Trophoblast cell (in vitro differentiated cells and primary cell): ENCODE measurements at regions not wholly inside any gene's neighbourhood (a gene's known extent, or its start where the extent isn't known, plus 50 kb on each side); places are given as distances from the start of the nearest gene placed in this dataset.
"Not testable (repeated sequence)": the region's sequence is repeated elsewhere in the genome, so short reads cannot be mapped to it uniquely, and the experiment has no call there.

Experiments used
- DNase-seq, 2 donors: peaks; one replicate each; pipeline ENCODE4 v3.0.0-alpha.2; 2016
- H2AFZ ChIP-seq: 2 replicates; pipeline ENCODE4 v1.6.1; 2013; ENCODE audit warnings: low read length, moderate library complexity, mild to moderate bottlenecking; ENCODE audit not compliant: insufficient read depth, poor library complexity
- H2AK5ac ChIP-seq: 2 replicates; pipeline ENCODE4 v1.6.1; 2013; ENCODE audit warnings: mild to moderate bottlenecking, low read length
- H2BK120ac ChIP-seq: 2 replicates; pipeline ENCODE4 v1.6.1; 2013; ENCODE audit warnings: low read length, mild to moderate bottlenecking, moderate library complexity; ENCODE audit not compliant: insufficient read depth, poor library complexity
- H2BK12ac ChIP-seq: 2 replicates; pipeline ENCODE4 v1.6.1; 2013; ENCODE audit warnings: mild to moderate bottlenecking, low read length, moderate library complexity
- H2BK5ac ChIP-seq: 2 replicates; pipeline ENCODE4 v1.6.1; 2013; ENCODE audit warnings: low read length, low read depth, moderate library complexity, mild to moderate bottlenecking; ENCODE audit not compliant: poor library complexity
- H3K14ac ChIP-seq: 2 replicates; pipeline ENCODE4 v1.6.1; 2013; ENCODE audit warnings: mild to moderate bottlenecking, low read length
- H3K18ac ChIP-seq: 2 replicates; pipeline ENCODE4 v1.6.1; 2013; ENCODE audit warnings: mild to moderate bottlenecking, low read length
- H3K23ac ChIP-seq: 2 replicates; pipeline ENCODE4 v1.6.1; 2013; ENCODE audit warnings: low read length
- H3K27ac ChIP-seq: 2 replicates; pipeline ENCODE4 v1.5.1; 2013; ENCODE audit warnings: low read depth, mild to moderate bottlenecking, inconsistent platforms, low read length, moderate library complexity
- H3K27me3 ChIP-seq: 2 replicates; pipeline ENCODE4 v1.6.1; 2013; ENCODE audit warnings: inconsistent platforms, mild to moderate bottlenecking, low read length, moderate library complexity; ENCODE audit not compliant: insufficient read depth
- H3K36me3 ChIP-seq, 2 experiments: 1 replicate in 1 of 2; 2 replicates in 1 of 2; pipeline ENCODE4 v1.6.1; 2013; ENCODE audit warnings: low read length in 2 of 2, mild to moderate bottlenecking in 2 of 2, moderate library complexity in 1 of 2; ENCODE audit not compliant: insufficient read depth in 2 of 2, control insufficient read depth in 1 of 2
- H3K4ac ChIP-seq: 2 replicates; pipeline ENCODE4 v1.6.1; 2013; ENCODE audit warnings: low read depth, mild to moderate bottlenecking, low read length, moderate library complexity
- H3K4me1 ChIP-seq, 2 experiments: 1 replicate in 1 of 2; 2 replicates in 1 of 2; pipeline ENCODE4 v1.6.1; 2013; ENCODE audit warnings: low read length in 2 of 2, mild to moderate bottlenecking in 2 of 2, moderate library complexity in 1 of 2; ENCODE audit not compliant: insufficient read depth in 2 of 2, control insufficient read depth in 1 of 2
- H3K4me2 ChIP-seq: 2 replicates; pipeline ENCODE4 v1.6.1; 2013; ENCODE audit warnings: inconsistent platforms, mild to moderate bottlenecking, low read length, moderate library complexity
- H3K4me3 ChIP-seq: 2 replicates; pipeline ENCODE4 v1.5.1; 2013; ENCODE audit warnings: mild to moderate bottlenecking, low read depth, low read length, inconsistent platforms
- H3K79me1 ChIP-seq: one replicate; pipeline ENCODE4 v1.6.1; 2013; ENCODE audit warnings: low read length
- H3K79me2 ChIP-seq: 2 replicates; pipeline ENCODE4 v1.6.1; 2013; ENCODE audit warnings: low read length, mild to moderate bottlenecking; ENCODE audit not compliant: control insufficient read depth, insufficient read depth, poor library complexity
- H3K9ac ChIP-seq: 2 replicates; pipeline ENCODE4 v1.6.1; 2013; ENCODE audit warnings: mild to moderate bottlenecking, low read length
- H3K9me3 ChIP-seq: 2 replicates; pipeline ENCODE4 v1.6.1; 2013; ENCODE audit warnings: low read depth, mild to moderate bottlenecking, control low read depth, inconsistent platforms, low read length; ENCODE audit not compliant: insufficient read depth
- H4K12ac ChIP-seq: 2 replicates; pipeline ENCODE4 v1.6.1; 2013; ENCODE audit warnings: low read depth, mild to moderate bottlenecking, low read length, moderate library complexity
- H4K8ac ChIP-seq: 2 replicates; pipeline ENCODE4 v1.6.1; 2013; ENCODE audit warnings: low read depth, mild to moderate bottlenecking, low read length, moderate library complexity
- H4K91ac ChIP-seq: one replicate; pipeline ENCODE4 v1.6.1; 2013; ENCODE audit warnings: low read depth, mild to moderate bottlenecking, low read length, moderate library complexity
- WGBS: extraction: QIAGEN DNeasy Blood & Tissue Kit; methylation state at CpG from one replicate; pipeline ENCODE4 v1.1.7; 2013; ENCODE audit warnings: missing lambda C conversion rate; ENCODE audit not compliant: insufficient read length, insufficient coverage; ENCODE audit errors: extremely low coverage; 5-methylcytosine and 5-hydroxymethylcytosine counted together

GRCh38 chr2:84300001-84300695 is 158.9 kb downstream of the SUCLG1 start:
- not testable (repeated sequence) for H3K18ac ChIP-seq, H3K36me3 ChIP-seq, H4K91ac ChIP-seq, DNase-seq, H3K79me2 ChIP-seq, H3K27ac ChIP-seq, H3K4ac ChIP-seq, H3K14ac ChIP-seq, H3K9me3 ChIP-seq, H2BK120ac ChIP-seq, H2AK5ac ChIP-seq, H3K79me1 ChIP-seq, H4K12ac ChIP-seq, H3K4me1 ChIP-seq, H2AFZ ChIP-seq, H2BK12ac ChIP-seq, H3K4me3 ChIP-seq, H3K27me3 ChIP-seq, H3K9ac ChIP-seq, H4K8ac ChIP-seq, H3K23ac ChIP-seq, H2BK5ac ChIP-seq, H3K4me2 ChIP-seq
- no CpG with 5 or more reads among the region's 8 CpGs for WGBS

GRCh38 chr2:84299211-84299775 is 159.8 kb downstream of the SUCLG1 start:
- no peak overlapping the region for H3K4ac ChIP-seq

GRCh38 chr2:84297155-84297554 is 161.9 kb downstream of the SUCLG1 start:
- Histone ChIP-seq H4K12ac (no peak overlapping the region), H3K27ac (no peak overlapping the region), H3K14ac (no peak overlapping the region), H4K8ac (no peak overlapping the region), H3K23ac (no peak overlapping the region), H2BK120ac (no peak overlapping the region), H3K4me3 (no peak overlapping the region), H3K4me2 (no peak overlapping the region), H2AK5ac (no peak overlapping the region), H3K18ac (no peak overlapping the region), H3K79me2 (no peaks in the 10 kb centered on the region), H3K27me3 (no peaks in the 10 kb centered on the region), H3K9me3 (no peaks in the 10 kb centered on the region), H3K4ac (no peak overlapping the region), H2AFZ (no peak overlapping the region), H2BK12ac (no peak overlapping the region), H3K79me1 (no peaks in the 10 kb centered on the region), H4K91ac (no peak overlapping the region), H3K9ac (no peak overlapping the region), H2BK5ac (no peak overlapping the region), H3K4me1 (peaks cover 0 to 2% of the 10 kb centered on the region in 2 experiments), H3K36me3 (no peaks in the 10 kb centered on the region)
- no CpG with 5 or more reads among the region's 3 CpGs for WGBS
- peak; percentile 44 to 66 for DNase-seq

More at GRCh38 chr2:84299211-84299775, 159.8 kb downstream of the SUCLG1 start:
- Histone ChIP-seq H3K4me1 (peaks cover 0 to 2% of the 10 kb centered on the region in 2 experiments), H3K79me2 (no peaks in the 10 kb centered on the region), H3K79me1 (no peaks in the 10 kb centered on the region), H3K9me3 (no peaks in the 10 kb centered on the region), H3K4me2 (no peak overlapping the region), H3K4me3 (no peak overlapping the region), H2AFZ (no peak overlapping the region), H2BK5ac (no peak overlapping the region), H3K18ac (no peak overlapping the region), H3K9ac (no peak overlapping the region), H2BK12ac (no peak overlapping the region), H2AK5ac (no peak overlapping the region), H4K12ac (no peak overlapping the region), H4K91ac (no peak overlapping the region), H3K27me3 (no peaks in the 10 kb centered on the region), H3K14ac (no peak overlapping the region), H4K8ac (no peak overlapping the region), H2BK120ac (no peak overlapping the region), H3K23ac (no peak overlapping the region), H3K36me3 (no peaks in the 10 kb centered on the region), H3K27ac (no peak overlapping the region)
- no CpG with 5 or more reads among the region's 3 CpGs for WGBS
- DNase-seq: peak in 1 of 2 donors; percentile 3

GRCh38 chr2:84293791-84294380 is 165.2 kb downstream of the SUCLG1 start:
- no peak overlapping the region for H4K91ac ChIP-seq
- H2AFZ ChIP-seq: no peak overlapping the region
- no peaks in the 10 kb centered on the region for H3K9me3 ChIP-seq
- H3K4me1 ChIP-seq: peaks cover 0 to 2% of the 10 kb centered on the region in 2 experiments
- no peaks in the 10 kb centered on the region for H3K27me3 ChIP-seq
- DNase-seq: no peak
- H2BK120ac ChIP-seq: no peak overlapping the region
- no CpG with 5 or more reads among the region's 6 CpGs for WGBS
- H2BK12ac ChIP-seq: no peak overlapping the region
- no peak overlapping the region for H4K12ac ChIP-seq
- H3K4me3 ChIP-seq: no peak overlapping the region
- H3K9ac ChIP-seq: no peak overlapping the region
- no peak overlapping the region for H2AK5ac ChIP-seq
- no peaks in the 10 kb centered on the region for H3K36me3 ChIP-seq
- no peak overlapping the region for H3K4me2 ChIP-seq
- H3K79me1 ChIP-seq: no peaks in the 10 kb centered on the region
- no peak overlapping the region for H3K4ac ChIP-seq
- H3K14ac ChIP-seq: no peak overlapping the region
- no peak overlapping the region for H3K18ac ChIP-seq
- H4K8ac ChIP-seq: no peak overlapping the region
- H3K23ac ChIP-seq: no peak overlapping the region
- no peak overlapping the region for H2BK5ac ChIP-seq
- no peak overlapping the region for H3K27ac ChIP-seq
- H3K79me2 ChIP-seq: no peaks in the 10 kb centered on the region
